GM18909 (cell line): ENCODE measurements at regions not wholly inside any gene's neighbourhood (a gene's known extent, or its start where the extent isn't known, plus 50 kb on each side); places are given as distances from the start of the nearest gene placed in this dataset.

Experiments used
- ATAC-seq: cut with Tn5 transposase; IDR thresholded peaks from one replicate; pipeline ENCODE4 v1.9.1; 2021; ENCODE audit warnings: mild to moderate bottlenecking; ENCODE audit not compliant: unreplicated experiment, poor library complexity

DNA sequence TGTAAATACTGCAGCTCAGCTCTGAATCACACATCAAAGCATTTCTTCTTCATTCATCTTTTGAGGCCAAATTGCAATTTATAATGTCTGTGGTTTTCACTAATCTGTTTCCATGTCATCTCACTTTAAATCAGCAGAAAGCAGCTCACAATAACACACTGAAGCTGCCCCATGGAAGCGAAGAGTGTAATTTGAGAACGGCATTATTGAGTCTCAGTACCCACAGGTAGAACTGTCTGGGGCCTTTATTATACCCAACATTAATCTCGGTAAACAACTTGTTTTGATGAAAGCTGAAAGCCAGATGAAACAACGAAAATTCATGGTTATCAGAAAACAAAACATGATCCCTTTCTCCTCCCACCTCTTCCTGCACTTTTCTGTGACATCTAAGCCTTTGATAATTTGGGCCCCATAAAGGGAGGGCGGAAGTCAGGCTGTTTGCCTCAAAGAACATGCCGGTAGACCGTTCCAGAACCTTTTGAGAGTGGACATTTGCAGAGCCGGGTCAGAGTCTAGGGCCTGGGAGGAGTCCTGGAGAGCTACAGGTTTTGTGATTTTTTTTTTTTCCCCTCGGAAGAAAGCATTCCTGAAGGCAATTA, 68.2 kb upstream of the SESN3 start:
- no peak for ATAC-seq

GRCh38 chr11:95297680-95298452, 66.9 kb upstream of the SESN3 start:
- ATAC-seq: no peak

GRCh38 chr11:95296621-95297025, 65.6 kb upstream of the SESN3 start:
- peak; percentile 97 for ATAC-seq

GRCh38 chr11:95296165-95296564, 65.2 kb upstream of the SESN3 start:
- peak; percentile 18 for ATAC-seq

DNA sequence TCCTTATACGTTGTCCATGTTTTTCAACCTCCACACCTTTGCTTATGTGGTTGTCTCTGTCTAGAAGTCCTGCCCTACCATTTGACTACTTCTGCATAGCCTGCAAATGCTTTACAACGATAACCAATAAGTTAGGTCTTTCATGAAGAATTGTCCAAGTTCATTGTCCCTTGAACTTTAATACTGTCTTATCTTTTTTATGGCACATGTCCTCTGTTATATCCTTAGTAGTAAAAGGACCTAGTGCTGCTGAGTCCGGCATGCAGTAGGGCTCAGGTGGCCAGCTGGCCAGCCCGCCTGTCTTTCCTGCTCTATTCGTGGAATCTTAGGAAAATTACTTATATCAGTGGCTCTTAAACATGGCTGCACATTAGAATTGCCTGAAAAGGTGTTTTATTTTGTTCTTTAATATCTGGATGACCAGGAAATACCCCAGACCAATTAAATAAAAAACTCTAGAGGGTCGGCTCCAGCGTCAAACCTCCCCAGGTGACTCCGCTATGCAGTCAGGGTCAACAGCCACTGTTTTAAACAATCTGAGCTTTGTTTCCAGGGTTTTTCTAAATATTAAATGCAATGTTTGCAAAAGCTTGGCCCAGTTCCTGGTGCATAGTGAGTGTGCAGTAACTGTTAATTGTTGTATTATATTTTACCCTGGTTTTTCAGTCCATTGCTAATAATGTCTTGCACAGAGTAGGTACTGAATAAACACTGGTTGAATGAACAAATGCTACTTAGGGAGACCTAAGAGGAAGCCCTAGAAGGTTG, 64.6 kb upstream of the SESN3 start:
- ATAC-seq: no peak

DNA sequence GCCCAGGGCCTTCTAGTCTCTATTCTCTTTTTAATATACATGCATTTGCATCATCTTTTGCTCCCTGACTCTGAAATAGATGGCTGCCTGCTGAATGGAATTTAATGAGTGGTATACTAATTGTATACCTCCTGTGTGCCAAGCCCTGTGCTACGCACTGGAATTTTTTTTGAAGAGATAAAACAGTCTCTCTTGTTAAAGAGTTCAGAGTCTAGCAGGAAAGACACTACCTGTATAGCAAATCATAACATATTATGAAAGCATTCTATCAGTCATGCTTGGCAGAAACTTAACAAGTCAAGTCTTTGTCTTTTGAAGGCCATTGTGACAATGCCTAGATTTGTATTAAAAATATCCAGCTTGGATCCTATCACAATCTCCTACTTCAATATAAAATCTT, 63.7 kb upstream of the SESN3 start:
- no peak for ATAC-seq

GRCh38 chr11:95293116-95293515, 62.1 kb upstream of the SESN3 start:
- no peak for ATAC-seq

DNA sequence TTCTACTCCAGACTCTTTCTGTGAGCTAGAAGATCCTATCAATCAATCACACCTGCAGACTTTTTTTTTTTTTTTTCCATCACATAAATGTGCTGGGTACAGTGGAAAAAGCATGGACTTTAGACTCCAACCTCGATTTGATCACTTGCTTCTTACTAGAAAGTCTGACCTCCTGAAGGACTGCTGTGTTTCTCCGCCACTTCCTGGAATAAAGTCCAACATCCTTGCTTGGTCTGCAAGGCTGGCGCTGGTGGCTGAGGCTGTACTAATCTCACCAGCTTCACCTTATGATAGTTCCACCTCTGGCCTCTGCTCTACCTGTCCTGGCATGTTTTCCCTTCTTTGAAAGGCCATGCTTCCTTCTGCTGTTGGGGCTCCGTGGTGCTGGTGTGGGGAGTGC, 60.9 kb upstream of the SESN3 start:
- ATAC-seq: no peak

- no peak for ATAC-seq
Observed at GRCh38 chr11:95289378-95290101, 58.5 kb upstream of the SESN3 start.

DNA sequence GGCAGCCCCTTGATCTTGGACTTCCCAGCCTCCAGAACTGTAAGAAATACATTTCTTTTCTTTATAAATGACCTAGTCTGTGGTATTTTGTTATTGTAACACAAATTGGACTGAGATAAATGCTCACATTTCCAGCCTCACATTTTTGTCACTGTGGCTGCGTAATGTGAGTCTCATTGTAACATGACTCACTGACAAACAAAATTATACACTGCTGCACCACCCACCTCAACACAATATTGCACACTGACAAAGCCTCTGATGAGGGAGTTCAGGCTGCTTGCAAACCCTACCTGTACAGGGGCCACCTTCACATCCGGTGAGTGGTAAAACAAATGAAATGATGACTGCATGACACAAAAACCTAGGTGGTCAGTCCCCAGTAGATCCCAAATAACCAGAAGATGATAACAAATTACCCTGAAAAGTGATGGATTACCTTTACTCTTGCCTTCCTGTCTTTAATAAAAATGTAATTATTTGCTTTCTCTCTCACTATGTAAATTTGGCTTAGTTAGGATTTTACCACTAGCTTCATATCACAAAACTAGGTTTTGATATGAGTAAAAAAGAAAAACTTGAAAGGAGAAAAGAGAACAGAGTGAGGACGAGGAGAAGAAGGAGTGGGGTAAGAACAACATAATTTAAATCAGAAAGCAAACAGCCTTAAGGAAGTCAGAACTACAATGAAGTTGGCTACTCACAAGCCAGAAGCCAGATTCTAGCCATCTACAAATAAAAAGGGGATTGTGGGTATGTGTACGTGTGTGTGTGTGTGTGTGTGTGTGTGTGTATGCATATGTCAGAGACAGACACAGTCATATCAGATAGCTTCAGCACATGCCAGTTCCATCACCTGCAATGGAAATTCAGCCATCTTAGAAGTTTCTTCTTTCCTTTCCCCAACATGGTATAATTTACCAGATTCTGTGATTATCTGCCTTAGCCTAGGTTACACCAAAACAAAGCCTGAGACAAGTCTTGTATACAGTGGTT, 53.4 kb upstream of the SESN3 start:
- no peak for ATAC-seq

- ATAC-seq: no peak
Observed at GRCh38 chr11:95283650-95284049, 52.6 kb upstream of the SESN3 start.

- no peak for ATAC-seq
Observed at GRCh38 chr11:95283146-95283545, 52.1 kb upstream of the SESN3 start.

DNA sequence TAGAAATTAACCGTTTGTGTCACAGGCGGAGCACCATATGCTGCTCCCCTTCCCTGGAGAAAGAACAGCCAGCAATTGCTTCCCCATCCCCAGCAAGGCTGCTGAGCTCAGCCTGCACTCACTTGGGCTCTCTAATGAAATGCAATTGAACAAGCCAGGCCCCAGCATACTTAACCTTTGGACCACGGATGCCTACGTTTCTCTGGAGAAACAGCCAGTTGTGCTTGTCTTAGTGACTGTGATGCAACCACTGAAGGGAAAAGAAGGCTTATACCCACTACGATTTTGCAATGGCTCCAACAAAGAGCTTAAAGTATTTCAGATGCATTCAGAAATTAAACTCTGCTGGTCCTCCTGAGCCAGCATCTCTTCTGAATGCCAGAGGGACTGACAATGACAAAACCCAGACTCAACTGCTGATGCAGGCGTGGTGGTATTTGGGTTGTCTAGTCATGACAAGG, 51.3 kb upstream of the SESN3 start:
- ATAC-seq: no peak
